AG04450 (cell line): ENCODE measurements at regions not wholly inside any gene's neighbourhood (a gene's known extent, or its start where the extent isn't known, plus 50 kb on each side); places are given as distances from the start of the nearest gene placed in this dataset.

Experiments
- CTCF ChIA-PET: fragments of 300-600, 350-600 bp; formaldehyde crosslinking; extraction: SDS; loops from one replicate; lab custom pipeline; 2022; ENCODE audit warnings: antibody characterized with exemption, inconsistent platforms; lab: Charles Lee
- POLR2A ChIA-PET: fragments of 350-600 bp; formaldehyde crosslinking; extraction: SDS; loops from one replicate; lab custom pipeline; 2021; ENCODE audit warnings: antibody characterized with exemption, inconsistent platforms; lab: Yijun Ruan, JAX
- DNase-seq: peaks from one replicate; pipeline ENCODE4 v3.0.0-alpha.2; 2011; ENCODE audit warnings: low read depth, low spot score
- H3K27ac ChIP-seq: one replicate; pipeline ENCODE4 v1.5.1; 2012; ENCODE audit warnings: low read depth, low read length, control low read depth
- H3K27me3 ChIP-seq: one replicate; pipeline ENCODE4 v1.6.0; 2012; ENCODE audit warnings: low read length; ENCODE audit not compliant: control insufficient read depth, insufficient read depth
- H3K4me3 ChIP-seq: 2 replicates; pipeline ENCODE4 v1.5.1; 2011; ENCODE audit warnings: mild to moderate bottlenecking, low read depth, low read length, control low read depth
- H3K9me3 ChIP-seq: 2 replicates; pipeline ENCODE4 v1.5.1; 2012; ENCODE audit warnings: low read length; ENCODE audit not compliant: control insufficient read depth, insufficient read depth
- CTCF ChIP-seq: IDR thresholded peaks from 2 replicates; pipeline ENCODE4 v1.5.1; 2011; ENCODE audit warnings: low read depth, low read length, control low read depth, inconsistent platforms

GRCh38 chr7:115758025-115758424, 272.5 kb downstream of the TFEC start:
- Histone ChIP-seq H3K4me3 (no peak overlapping the region), H3K27ac (no peak overlapping the region), H3K27me3 (no peaks in the 10 kb centered on the region), H3K9me3 (no peaks in the 10 kb centered on the region)
- ChIA-PET CTCF (no interaction called here), POLR2A (no interaction called here)
- no peak for TF ChIP-seq CTCF
- DNase-seq: no peak

GRCh38 chr7:115754226-115754625, 276.3 kb downstream of the TFEC start:
- ChIA-PET CTCF (interaction anchor here (1.2 kb wide), 1 partner anchor 98 kb away, joined by 4 read pairs; no protein-coding TSS in a partner anchor), POLR2A (no interaction called here)
- Histone ChIP-seq H3K4me3 (no peak overlapping the region), H3K27me3 (no peaks in the 10 kb centered on the region), H3K9me3 (no peaks in the 10 kb centered on the region), H3K27ac (no peak overlapping the region)
- no peak for DNase-seq
- no peak for TF ChIP-seq CTCF

GRCh38 chr7:115749924-115750323, 280.6 kb downstream of the TFEC start:
- no peak for TF ChIP-seq CTCF
- Histone ChIP-seq H3K27me3 (no peaks in the 10 kb centered on the region), H3K27ac (no peak overlapping the region), H3K9me3 (no peaks in the 10 kb centered on the region), H3K4me3 (no peak overlapping the region)
- DNase-seq: no peak
- CTCF ChIA-PET: no interaction called here
- POLR2A ChIA-PET: no interaction called here

GRCh38 chr7:115748123-115748738, 282.3 kb downstream of the TFEC start:
- no peak overlapping the region for H3K27ac ChIP-seq
- ChIA-PET CTCF (interaction anchor here (0.6 kb wide), 1 partner anchor 883 kb away, joined by 3 read pairs; no protein-coding TSS in a partner anchor), POLR2A (no interaction called here)
- no peaks in the 10 kb centered on the region for H3K27me3 ChIP-seq
- H3K9me3 ChIP-seq: no peaks in the 10 kb centered on the region
- DNase-seq: no peak
- TF ChIP-seq CTCF: peak; percentile 49
- no peak overlapping the region for H3K4me3 ChIP-seq

- Histone ChIP-seq H3K27me3 (no peaks in the 10 kb centered on the region), H3K27ac (no peak overlapping the region), H3K9me3 (no peaks in the 10 kb centered on the region), H3K4me3 (no peak overlapping the region)
- DNase-seq: no peak
- TF ChIP-seq CTCF: no peak
- POLR2A ChIA-PET: no interaction called here
- CTCF ChIA-PET: no interaction called here
Measured at GRCh38 chr7:115747174-115747573, 283.4 kb downstream of the TFEC start.
